ENCODE measurements at regions not wholly inside any gene's neighbourhood (a gene's known extent, or its start where the extent isn't known, plus 50 kb on each side); places are given as distances from the start of the nearest gene placed in this dataset.

- no TSS peak for BruUV-seq (replicated peaks)
- Histone ChIP-seq H3K4me1 (replicated peaks in 1 of 2; ENCODE audit: control insufficient read depth in 2 of 2, insufficient read depth in 2 of 2, low read length in 2 of 2) (no peaks in the 10 kb centered on the region), H3K4me3 (no peak overlapping the region), H3K9me3 (replicated peaks; ENCODE audit: control insufficient read depth, insufficient read depth, low read depth, low read length) (no peaks in the 10 kb centered on the region), H3K36me3 (ENCODE audit: control insufficient read depth, insufficient read depth, low read length) (no peaks in the 10 kb centered on the region), H3K27ac (ENCODE audit: extremely low read depth, low read depth, low read length) (no peak overlapping the region), H2AFZ (ENCODE audit: low read depth, low read length) (no peak overlapping the region), H3K27me3 (ENCODE audit: control insufficient read depth in 2 of 2, insufficient read depth in 2 of 2, low read length in 2 of 2) (no peaks in the 10 kb centered on the region), H3K79me2 (ENCODE audit: control insufficient read depth, insufficient read depth, low read length) (no peaks in the 10 kb centered on the region), H4K20me1 (replicated peaks; ENCODE audit: control insufficient read depth, insufficient read depth, low read length) (no peaks in the 10 kb centered on the region), H3K4me2 (ENCODE audit: insufficient read depth, low read length) (no peak overlapping the region), H3K9me1 (ENCODE audit: control insufficient read depth, insufficient read depth, low read length) (no peaks in the 10 kb centered on the region), H3K9ac (ENCODE audit: insufficient read depth in 1 of 2, low read depth in 2 of 2, low read length in 2 of 2) (no peak overlapping the region)
- DNase-seq (ENCODE audit: extremely low read depth in 1 of 4, low spot score in 3 of 4) (no peak), FAIRE-seq (no peak), ATAC-seq (no peak)
- in situ Hi-C loops (cut with MboI) (no loop called here), intact Hi-C loops (cut with micrococcal nuclease) (no loop called here)
- TF ChIP-seq EWSR1 (IDR thresholded peaks at IDR 0.05; ENCODE audit: borderline replicate concordance, low read depth, partially characterized antibody), result no peak
- TF ChIP-seq HES1 (IDR thresholded peaks at IDR 0.05; ENCODE audit: low read depth), result no peak
- TF ChIP-seq MEF2D (tag; conservative IDR thresholded peaks at IDR 0.05; ENCODE audit: low read depth), result no peak
- no peak for TF ChIP-seq THAP7 (CRISPR knock-in tag; IDR thresholded peaks at IDR 0.05)
- no peak for TF ChIP-seq RAD51 (IDR thresholded peaks at IDR 0.05; ENCODE audit: borderline replicate concordance, low read depth)
- TF ChIP-seq RBFOX2 (IDR thresholded peaks at IDR 0.05; ENCODE audit: low read depth, low read length), result no peak
- WGBS (ENCODE audit: insufficient coverage, low coverage, missing lambda C conversion rate), result 0% methylated on average over 5 of the region's 5 CpGs
- ChIA-PET CTCF (ENCODE audit: low intra/inter-chr PET ratio) (no interaction called here), POLR2A (interaction anchor here (0.6 to 0.7 kb wide), 2 partner anchors 23 to 1009 kb away, joined by 3 read pairs; no protein-coding TSS in a partner anchor)
These were observed 78.1 kb upstream of the MPHOSPH6 start for GRCh38 chr16:82248012-82248656.

Measured in K562 (cell line).